ENCODE measurements at regions not wholly inside any gene's neighbourhood (a gene's known extent, or its start where the extent isn't known, plus 50 kb on each side); places are given as distances from the start of the nearest gene placed in this dataset.

DNA sequence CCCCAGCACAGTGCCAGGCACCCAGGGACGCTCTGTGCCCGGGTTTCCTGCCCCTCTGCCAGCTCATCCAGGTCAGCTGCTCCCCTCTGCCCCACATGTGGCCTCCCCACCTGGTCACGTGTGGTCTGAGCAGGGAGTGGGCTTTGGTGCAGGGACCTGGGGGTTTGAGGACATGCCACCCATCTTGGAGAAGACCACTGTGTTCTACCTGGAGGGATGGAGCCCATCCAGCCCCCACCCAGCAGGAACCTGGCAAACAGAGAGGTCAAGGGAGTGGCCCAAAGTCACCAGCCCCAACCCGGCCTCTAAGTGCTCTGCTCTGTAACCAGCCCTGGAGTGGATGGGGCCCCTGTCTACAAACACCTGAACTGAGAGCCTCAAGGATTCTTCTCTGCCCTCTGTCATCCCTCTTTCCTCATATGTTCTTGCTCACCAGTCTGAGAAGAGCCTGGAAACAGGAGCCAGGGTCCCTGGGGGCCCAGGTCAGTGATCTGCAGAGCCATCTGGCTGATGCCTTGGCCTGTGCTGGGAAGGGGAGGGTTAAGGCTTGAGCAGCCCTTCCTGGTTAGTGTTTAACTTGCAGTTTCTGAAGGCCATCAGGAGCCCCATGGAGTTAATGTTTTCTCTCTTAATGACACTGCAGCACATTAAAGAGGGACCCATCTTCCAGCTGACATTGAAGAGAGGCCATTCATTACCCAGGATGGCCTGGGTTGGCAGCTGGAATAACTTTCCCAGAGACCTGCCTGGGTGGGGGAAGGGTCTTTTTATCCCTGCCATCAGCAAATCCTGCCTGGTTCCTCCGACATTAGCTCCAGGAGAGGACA is 235.4 kb downstream of the PTPRU start:
- TF ChIP-seq TARDBP (IDR thresholded peaks at IDR 0.05), result no peak
- TF ChIP-seq FOXM1 (IDR thresholded peaks at IDR 0.05; ENCODE audit: borderline replicate concordance), result no peak
- no peak for TF ChIP-seq BHLHE40 (IDR thresholded peaks at IDR 0.05; ENCODE audit: borderline replicate concordance)
- TF ChIP-seq SP1 (IDR thresholded peaks at IDR 0.05), result no peak
- no peak for TF ChIP-seq FOXA1 (IDR thresholded peaks at IDR 0.05)
- no peak for TF ChIP-seq ZNF384 (IDR thresholded peaks at IDR 0.05)
- no peak for TF ChIP-seq HDGF (IDR thresholded peaks at IDR 0.05; ENCODE audit: borderline replicate concordance)
- TF ChIP-seq NFRKB (IDR thresholded peaks at IDR 0.05), result no peak
- TF ChIP-seq FOXK2 (IDR thresholded peaks at IDR 0.05), result no peak
- no peak for TF ChIP-seq L3MBTL2 (conservative IDR thresholded peaks at IDR 0.05)
- no peak for TF ChIP-seq ARNT (IDR thresholded peaks at IDR 0.05)
- TF ChIP-seq ELF4 (IDR thresholded peaks at IDR 0.05), result no peak
- no peak for TF ChIP-seq LEF1 (IDR thresholded peaks at IDR 0.05; ENCODE audit: borderline replicate concordance)
- TF ChIP-seq SUZ12 (IDR thresholded peaks at IDR 0.05), result no peak
